ENCODE measurements at regions not wholly inside any gene's neighbourhood (a gene's known extent, or its start where the extent isn't known, plus 50 kb on each side); places are given as distances from the start of the nearest gene placed in this dataset.

- no peaks in the 10 kb centered on the region for H3K9me2 ChIP-seq (ENCODE audit: insufficient read depth)
- no peak for TF ChIP-seq ZBTB33 (IDR thresholded peaks at IDR 0.05; ENCODE audit: extremely low read depth, insufficient replicate concordance, low read length)
- no peak for TF ChIP-seq CEBPB (IDR thresholded peaks at IDR 0.05; ENCODE audit: low read depth)
- no peak for TF ChIP-seq ELF1 (IDR thresholded peaks at IDR 0.05; ENCODE audit: borderline replicate concordance, low read depth)
- no peak for TF ChIP-seq POLR2AphosphoS5 (IDR thresholded peaks at IDR 0.05; ENCODE audit: low read depth, low read length)
- TF ChIP-seq SP1 (IDR thresholded peaks at IDR 0.05; ENCODE audit: low read depth): no peak
- no peak for TF ChIP-seq RAD21 (IDR thresholded peaks at IDR 0.05; ENCODE audit: low read depth)
- TF ChIP-seq REST (IDR thresholded peaks at IDR 0.05; ENCODE audit: low read depth): no peak
- no peak for TF ChIP-seq ATF3 (IDR thresholded peaks at IDR 0.05)
- no peak for TF ChIP-seq MAX (IDR thresholded peaks at IDR 0.05)
- TF ChIP-seq EZH2phosphoT487 (IDR thresholded peaks at IDR 0.05; ENCODE audit: borderline replicate concordance): no peak
- TF ChIP-seq CTCF (IDR thresholded peaks at IDR 0.05 in 2 of 3, conservative IDR thresholded peaks at IDR 0.05 in 1 of 3; ENCODE audit: borderline replicate concordance in 1 of 3, insufficient read depth in 1 of 3, low read depth in 2 of 3, low read length in 2 of 3): no peak
- TF ChIP-seq YY1 (IDR thresholded peaks at IDR 0.05; ENCODE audit: extremely low read depth, insufficient replicate concordance, low read depth, low read length): no peak
- TF ChIP-seq EGR1 (IDR thresholded peaks at IDR 0.05; ENCODE audit: low read depth): no peak
- TF ChIP-seq CBX3 (IDR thresholded peaks at IDR 0.05; ENCODE audit: low read depth): no peak
- no peak for TF ChIP-seq TCF7L2 (IDR thresholded peaks at IDR 0.05; ENCODE audit: borderline replicate concordance, extremely low read depth, insufficient read depth, insufficient read length)
- no peak for TF ChIP-seq ZNF274 (IDR thresholded peaks at IDR 0.05; ENCODE audit: low read depth, low read length)
- TF ChIP-seq POLR2A (IDR thresholded peaks at IDR 0.05; ENCODE audit: borderline replicate concordance, extremely low read depth, insufficient read depth, insufficient read length): no peak
- no peak for TF ChIP-seq ZFX (IDR thresholded peaks at IDR 0.05)
- ChIA-PET POLR2A (no interaction called here), RAD21 (ENCODE audit: low non-redundant PET in 1 of 2, low total read pairs in 2 of 2, uncharacterized antibody in 2 of 2, unreplicated experiment in 2 of 2) (no interaction called here), CTCF (no interaction called here)
- BruUV-seq (replicated peaks): no TSS peak
- no peak overlapping the region for H3K4me3 ChIP-seq (replicated peaks in 1 of 2; ENCODE audit: low read depth in 1 of 2, low read length in 2 of 2)
- H3K9ac ChIP-seq (ENCODE audit: low read length): no peak overlapping the region
- H3K4me2 ChIP-seq (ENCODE audit: low read length): no peak overlapping the region
- no peaks in the 10 kb centered on the region for H3K4me1 ChIP-seq (ENCODE audit: control insufficient read depth in 1 of 2, insufficient read depth in 2 of 2, low read length in 2 of 2)
- no peak overlapping the region for H2AFZ ChIP-seq (ENCODE audit: low read depth, low read length, poor library complexity, severe bottlenecking)
- no peaks in the 10 kb centered on the region for H3K36me3 ChIP-seq (ENCODE audit: control insufficient read depth in 1 of 2, insufficient read depth in 2 of 2, low read length in 2 of 2)
- ATAC-seq: no peak
- H3K9me3 ChIP-seq (ENCODE audit: control insufficient read depth in 1 of 2, insufficient read depth in 1 of 2, low read depth in 1 of 2, low read length in 2 of 2): no peaks in the 10 kb centered on the region
- intact Hi-C loops (cut with micrococcal nuclease): no loop called here
- H4K20me1 ChIP-seq (ENCODE audit: insufficient read depth): no peaks in the 10 kb centered on the region
- H3K27ac ChIP-seq (ENCODE audit: low read depth, low read length): no peak overlapping the region
- no peak for DNase-seq (ENCODE audit: low read depth, low spot score)
- H3K27me3 ChIP-seq (ENCODE audit: insufficient read depth, low read length): no peaks in the 10 kb centered on the region
- no peaks in the 10 kb centered on the region for H3K79me2 ChIP-seq (ENCODE audit: insufficient read depth, low read length)
Observed at GRCh38 chr3:16658925-16659793, 53.9 kb upstream of the DAZL start.

All from HCT116 (cell line).